ENCODE measurements at regions not wholly inside any gene's neighbourhood (a gene's known extent, or its start where the extent isn't known, plus 50 kb on each side); places are given as distances from the start of the nearest gene placed in this dataset.

DNA sequence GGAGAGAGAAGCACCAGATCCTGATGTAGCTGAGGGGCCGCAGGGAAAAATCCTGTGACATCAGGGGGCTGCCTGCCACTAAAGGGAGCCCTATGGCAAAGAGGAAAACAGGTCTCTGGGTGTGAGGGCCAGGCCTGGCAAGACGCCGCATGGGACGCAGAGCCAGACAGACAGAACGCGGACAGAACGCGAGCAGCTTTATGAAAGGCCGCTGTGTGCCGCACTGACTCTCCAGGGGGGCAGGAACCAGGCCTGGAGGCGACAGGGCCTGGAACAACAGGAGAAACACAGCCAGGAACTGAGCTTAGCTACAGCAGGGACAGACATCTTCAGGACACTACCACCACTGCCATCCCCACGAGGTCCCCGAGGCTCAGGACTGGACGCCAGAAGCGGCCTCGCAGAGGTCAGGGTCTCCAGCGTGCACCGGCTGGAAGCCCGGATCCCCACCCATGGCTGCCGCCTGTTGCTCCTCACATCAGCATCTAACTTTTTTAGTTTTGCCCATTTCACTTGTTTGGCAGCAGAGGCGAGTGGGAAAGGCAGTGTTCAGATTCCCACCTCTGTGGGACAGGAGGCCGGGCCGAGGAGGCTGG lies 131.6 kb downstream of the VAPA start:
- TF ChIP-seq, protein P1, sequence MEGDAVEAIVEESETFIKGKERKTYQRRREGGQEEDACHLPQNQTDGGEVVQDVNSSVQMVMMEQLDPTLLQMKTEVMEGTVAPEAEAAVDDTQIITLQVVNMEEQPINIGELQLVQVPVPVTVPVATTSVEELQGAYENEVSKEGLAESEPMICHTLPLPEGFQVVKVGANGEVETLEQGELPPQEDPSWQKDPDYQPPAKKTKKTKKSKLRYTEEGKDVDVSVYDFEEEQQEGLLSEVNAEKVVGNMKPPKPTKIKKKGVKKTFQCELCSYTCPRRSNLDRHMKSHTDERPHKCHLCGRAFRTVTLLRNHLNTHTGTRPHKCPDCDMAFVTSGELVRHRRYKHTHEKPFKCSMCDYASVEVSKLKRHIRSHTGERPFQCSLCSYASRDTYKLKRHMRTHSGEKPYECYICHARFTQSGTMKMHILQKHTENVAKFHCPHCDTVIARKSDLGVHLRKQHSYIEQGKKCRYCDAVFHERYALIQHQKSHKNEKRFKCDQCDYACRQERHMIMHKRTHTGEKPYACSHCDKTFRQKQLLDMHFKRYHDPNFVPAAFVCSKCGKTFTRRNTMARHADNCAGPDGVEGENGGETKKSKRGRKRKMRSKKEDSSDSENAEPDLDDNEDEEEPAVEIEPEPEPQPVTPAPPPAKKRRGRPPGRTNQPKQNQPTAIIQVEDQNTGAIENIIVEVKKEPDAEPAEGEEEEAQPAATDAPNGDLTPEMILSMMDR (IDR thresholded peaks at IDR 0.05), result no peak
- TF ChIP-seq POLR2A (IDR thresholded peaks at IDR 0.05), result no peak

All from ovary (tissue), 3 donors.